HG02884 (cell line): ENCODE measurements at regions not wholly inside any gene's neighbourhood (a gene's known extent, or its start where the extent isn't known, plus 50 kb on each side); places are given as distances from the start of the nearest gene placed in this dataset.
"Not testable (repeated sequence)": the region's sequence is repeated elsewhere in the genome, so short reads cannot be mapped to it uniquely, and the experiment has no call there.

ENCODE experiments used
- ATAC-seq: cut with Tn5 transposase; IDR thresholded peaks from one replicate; pipeline ENCODE4 v1.9.1; 2021; ENCODE audit warnings: mild to moderate bottlenecking, moderate library complexity; ENCODE audit not compliant: unreplicated experiment

DNA sequence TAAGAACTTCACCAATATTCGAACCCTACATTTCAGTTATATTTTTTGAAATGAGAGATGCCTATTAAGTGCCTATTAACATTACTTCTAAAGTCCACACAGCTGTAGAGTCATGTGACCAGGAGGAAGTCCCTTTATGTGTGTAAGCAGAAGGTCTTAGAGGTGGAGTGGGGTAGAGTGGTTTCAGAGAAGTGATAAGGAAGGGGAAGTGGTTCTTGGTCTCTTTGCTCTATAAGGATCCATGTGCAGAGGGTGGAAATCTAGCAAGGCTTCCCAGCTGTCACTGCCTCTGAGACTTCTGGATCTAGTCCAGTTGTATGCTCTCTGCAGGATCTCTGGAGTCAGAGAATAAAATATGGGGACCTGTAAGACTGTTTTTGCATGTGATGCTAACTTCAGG, 673.9 kb downstream of the FLRT2 start:
- ATAC-seq, result no peak

DNA sequence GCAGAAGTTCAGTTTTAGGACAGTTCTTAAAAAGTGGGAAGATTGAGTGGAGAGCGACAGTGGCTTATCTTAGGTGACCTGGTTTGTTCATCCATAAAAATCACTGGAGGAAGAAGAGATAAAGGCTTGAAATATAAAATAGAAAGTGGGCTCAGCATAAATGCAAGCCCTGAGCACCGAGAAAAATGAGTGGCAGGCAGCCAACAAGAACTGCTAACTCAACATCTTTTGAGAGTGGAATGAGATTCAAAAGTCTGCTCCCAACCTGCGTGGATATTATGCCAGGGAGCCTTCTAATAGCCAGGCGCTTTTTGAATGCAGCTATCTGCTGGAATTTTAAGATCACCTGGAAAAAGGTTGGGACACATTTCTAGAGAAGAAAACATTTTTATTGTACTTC, 666.5 kb downstream of the FLRT2 start:
- no peak for ATAC-seq

DNA sequence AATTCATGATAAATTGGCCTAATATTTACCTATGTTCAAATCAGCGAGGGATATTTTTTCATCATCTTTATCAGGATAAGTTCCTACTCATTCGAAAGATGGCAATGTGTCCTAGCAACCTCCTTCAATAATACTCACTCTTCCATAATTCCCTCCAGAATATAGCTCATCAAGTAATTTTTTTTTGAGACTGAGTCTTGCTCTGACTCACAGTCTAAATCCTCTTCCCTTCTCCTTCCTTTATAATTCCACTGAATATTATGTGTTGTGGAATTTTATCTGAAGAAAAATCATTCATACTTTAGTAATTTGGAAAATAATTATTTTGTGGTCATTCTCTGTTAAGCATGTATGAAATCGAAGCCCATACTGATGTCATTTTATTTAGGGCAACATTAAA, 663.8 kb downstream of the FLRT2 start:
- ATAC-seq, result no peak

DNA sequence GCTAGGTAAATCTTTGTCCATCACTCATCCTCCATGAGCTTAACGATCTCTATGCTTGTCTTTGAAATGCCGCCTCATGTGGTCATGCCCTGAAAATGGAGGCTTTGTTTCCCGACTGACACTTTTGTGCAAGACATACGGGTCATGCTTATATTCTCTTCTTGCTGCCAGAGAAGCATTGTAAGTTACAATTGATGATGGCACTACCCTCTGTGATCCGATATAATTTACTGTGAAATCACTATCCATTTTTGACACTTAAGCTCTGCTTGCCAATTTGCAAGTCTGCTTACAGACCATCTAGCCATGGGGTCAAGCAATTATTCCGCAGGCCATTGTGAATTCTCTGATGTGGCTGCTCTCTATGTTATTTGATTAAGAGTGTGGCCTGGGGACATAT, 650.0 kb downstream of the FLRT2 start:
- no peak for ATAC-seq

DNA sequence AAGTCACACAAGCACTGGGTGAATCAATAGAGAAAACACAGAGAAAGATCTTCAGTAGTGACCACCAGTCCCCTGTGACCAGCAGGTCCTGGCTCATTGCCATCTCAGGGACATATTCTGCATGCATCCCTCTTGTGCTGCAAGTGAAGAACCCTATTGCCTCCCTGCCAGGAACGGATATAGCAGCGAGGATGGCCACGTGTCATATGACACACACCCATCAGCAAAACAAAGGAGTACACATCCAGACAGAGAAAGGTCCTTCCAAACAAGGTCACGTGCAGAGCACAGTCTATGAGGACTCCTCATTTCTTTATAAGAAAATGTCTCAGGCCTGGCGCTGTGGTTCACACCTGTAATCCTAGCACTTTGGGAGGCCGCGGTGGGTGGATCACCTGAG, 638.4 kb downstream of the FLRT2 start:
- ATAC-seq, result no peak

DNA sequence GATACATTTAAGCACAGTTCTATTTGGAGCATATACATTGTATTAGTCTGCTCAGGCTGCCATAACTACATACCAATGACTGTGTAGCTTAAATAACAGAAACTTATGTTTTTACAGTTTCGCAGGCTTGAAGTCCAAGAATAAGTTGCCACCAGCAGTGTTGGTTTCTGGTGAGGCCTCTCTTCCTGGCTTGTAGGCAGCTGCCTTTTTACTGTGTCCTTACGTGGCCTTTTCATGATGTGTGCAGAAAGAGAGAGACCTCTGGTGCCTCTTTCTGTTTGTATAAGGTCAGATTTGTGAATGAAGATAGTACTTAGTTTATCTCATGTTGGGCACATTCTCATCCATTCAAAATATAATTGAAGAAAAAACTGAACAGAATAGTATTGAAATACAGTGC, 636.6 kb downstream of the FLRT2 start:
- no peak for ATAC-seq

DNA sequence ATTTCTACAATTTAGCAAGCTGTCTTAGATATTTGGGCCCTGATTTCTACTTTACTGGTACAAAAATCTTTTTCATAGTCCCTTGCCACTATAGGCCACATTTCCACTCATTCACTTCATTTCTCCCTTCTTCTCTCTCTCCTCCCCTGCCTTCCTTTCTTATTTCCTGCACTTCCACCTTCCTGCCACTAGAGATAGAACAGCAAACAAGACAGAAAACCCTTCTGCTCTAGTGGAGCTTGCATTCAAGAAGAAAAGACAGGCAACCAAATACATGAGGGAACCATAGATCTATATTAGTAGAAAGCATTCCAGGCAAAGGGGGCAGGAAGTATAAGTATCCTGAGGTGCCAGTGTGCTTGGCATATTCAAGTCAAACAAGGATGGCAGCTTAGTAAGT, 623.5 kb downstream of the FLRT2 start:
- no peak for ATAC-seq

DNA sequence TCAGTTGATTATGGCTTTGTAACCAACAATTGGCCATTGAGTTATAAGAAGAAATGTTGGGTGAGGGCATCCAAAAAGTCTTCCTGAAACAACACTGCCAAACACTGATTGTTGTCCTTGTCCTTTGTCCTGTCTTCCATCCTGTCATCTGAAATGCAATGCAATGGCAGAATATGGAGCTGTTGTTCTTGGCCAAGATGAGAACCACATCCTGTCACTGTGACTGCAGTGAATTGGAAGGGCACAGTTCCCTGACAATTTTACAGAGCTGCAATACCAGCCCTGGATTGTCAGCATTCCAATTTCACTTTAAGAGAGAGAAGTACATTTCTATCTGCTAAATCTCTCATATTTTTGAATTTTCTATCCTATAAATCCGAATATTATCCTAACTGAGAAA, 613.3 kb downstream of the FLRT2 start:
- ATAC-seq, result no peak

DNA sequence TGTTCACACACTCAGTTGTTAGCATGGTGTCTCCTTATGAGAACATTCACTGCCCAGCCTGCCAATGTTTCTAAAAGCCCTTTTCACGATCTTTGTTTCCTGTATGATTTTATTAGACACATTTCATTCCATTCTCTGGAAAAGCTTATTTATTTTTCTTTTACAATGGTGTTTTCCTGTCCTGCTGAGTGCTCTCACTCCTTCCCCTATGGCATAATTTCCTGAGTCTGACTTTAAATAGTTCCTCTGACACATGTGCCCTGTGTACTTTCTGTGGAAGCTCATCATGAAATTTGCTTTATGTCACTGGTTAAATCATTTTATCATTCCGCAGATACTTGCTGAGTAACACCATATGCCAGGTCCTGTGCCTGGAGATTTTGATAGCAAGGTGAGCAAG, 612.0 kb downstream of the FLRT2 start:
- no peak for ATAC-seq

DNA sequence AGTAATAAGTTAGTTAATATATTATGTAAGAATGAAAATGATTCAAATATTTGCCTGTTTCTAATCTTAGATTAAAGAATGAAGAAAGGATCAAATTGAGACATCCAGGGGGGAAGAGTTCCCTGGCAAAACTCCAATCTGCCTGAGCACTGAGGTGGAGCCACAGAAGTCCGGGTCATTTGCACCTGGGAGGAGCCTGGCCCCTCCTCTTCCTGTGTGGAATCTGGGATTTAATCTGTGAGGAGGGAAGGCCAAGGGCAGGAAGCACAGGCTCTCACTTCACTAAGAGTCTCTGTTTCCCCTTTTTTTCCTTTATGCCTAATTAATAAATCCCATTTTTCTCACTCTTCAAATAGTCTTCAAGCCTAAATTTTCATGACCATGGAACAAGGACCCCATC, 599.5 kb downstream of the FLRT2 start:
- no peak for ATAC-seq

DNA sequence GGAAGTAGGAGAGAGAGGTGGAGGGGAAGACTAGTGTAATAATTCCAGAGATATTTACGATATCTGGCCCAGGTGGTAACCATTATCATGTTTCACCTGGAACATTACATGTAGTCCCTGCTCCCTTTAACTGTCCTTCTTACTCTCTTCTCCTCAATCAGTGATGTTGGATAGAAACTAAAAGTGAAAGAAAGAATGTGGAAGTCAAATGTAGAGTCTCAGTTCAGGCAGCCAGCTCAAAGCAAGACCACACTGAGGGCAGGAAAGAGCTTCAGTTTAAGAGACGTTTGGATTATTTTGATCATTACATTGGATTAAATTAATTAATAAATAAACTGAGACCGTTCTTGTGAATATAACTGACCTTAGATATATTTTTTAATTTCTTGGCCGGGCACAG, 594.4 kb downstream of the FLRT2 start:
- ATAC-seq, result no peak

DNA sequence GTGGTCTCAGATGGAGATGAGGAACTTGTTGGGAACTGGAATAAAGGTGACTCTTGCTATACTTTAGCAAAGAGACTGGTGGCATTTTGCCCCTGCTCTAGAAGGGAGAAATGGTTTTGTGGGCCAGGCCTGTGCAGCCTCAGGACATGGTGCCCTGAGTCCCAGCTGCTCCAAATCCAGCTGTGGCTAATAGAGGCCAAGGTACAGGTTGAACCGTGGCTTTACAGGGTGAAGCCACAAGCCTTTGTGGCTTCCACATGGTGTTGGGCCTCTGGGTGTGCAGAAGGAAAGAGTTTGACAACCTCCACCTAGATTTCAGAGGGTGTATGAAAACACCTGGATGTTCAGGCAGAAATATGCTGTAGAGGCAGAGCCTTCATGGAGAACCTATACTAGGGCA, 586.0 kb downstream of the FLRT2 start:
- no peak for ATAC-seq

DNA sequence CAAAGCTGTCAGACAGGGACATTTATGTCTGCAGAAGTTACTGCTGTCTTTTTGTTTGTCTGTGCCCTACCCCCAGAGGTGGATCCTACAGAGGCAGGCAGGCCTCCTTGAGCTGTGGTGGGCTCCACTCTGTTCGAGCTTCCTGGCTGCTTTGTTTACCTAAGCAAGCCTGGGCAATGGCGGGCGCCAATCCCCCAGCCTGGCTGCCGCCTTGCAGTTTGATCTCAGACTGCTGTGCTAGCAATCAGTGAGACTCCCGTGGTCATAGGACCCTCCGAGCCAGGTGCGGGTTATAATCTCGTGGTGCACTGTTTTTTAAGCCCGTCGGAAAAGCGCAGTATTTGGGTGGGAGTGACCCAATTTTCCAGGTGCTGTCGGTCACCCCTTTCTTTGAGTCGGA, 580.9 kb downstream of the FLRT2 start:
- ATAC-seq, result not testable (repeated sequence)

DNA sequence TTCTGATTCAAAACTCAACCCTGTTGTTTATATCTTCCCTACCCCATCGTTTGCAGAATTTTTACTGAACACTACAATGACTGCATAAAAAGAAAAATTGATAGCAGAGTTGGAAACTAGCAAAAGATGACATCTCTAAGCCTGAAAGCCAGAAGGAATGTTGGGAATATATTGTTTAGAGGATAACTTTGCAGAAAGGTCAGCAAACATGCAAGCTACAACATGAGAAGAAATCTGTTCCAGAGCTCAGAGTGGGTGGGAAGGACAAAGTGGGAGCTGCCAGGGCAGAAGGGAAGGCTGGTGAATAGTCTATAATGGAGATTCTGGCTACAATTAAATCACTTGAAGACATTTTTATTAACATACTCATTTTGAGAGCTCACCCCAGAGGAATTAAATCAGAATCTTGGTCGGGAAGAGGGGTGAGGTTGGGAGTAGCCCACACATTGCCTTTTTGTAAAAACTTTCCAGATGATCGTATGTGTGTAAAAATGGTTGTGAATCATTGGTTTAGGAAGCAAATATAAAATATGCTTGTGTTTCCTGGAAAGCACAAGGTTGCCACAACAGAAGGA, 574.8 kb downstream of the FLRT2 start:
- ATAC-seq, result no peak

DNA sequence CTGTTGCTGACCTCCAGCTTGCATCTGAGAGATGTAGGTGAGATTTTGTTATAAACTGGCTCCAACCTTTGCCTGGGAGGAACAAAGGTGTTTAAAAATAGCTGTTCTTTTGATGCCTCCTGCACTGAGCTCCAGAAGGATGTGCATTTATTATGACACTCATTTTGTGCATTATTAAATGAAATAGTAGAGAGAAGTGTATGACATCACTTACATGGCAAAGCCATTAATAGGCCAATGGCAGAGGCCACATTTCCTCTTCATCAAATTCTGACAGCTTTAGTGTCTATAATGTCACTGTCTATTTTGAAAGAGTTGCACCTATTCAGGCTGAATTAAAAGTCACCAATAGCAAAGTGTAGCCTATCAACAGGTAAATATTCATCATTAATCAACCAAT, 564.6 kb downstream of the FLRT2 start:
- no peak for ATAC-seq

DNA sequence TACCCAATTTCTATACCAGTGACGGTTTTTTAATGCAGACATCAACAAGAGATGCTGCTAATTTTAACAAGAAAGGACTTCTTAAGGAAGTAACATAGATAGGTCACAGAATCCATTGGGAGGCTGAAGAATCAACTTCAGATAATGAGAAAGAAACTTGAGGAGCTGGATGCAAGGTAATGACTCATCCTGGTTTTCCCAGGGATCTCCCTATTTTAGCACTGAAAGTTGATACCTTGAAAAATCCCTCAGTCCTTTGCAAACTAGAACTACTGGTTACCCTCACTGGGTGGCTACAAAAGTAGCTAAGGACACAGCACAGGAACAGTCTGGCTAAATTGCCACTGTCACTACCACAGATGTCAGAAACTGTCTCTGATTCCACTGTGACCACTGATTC, 561.9 kb downstream of the FLRT2 start:
- no peak for ATAC-seq

DNA sequence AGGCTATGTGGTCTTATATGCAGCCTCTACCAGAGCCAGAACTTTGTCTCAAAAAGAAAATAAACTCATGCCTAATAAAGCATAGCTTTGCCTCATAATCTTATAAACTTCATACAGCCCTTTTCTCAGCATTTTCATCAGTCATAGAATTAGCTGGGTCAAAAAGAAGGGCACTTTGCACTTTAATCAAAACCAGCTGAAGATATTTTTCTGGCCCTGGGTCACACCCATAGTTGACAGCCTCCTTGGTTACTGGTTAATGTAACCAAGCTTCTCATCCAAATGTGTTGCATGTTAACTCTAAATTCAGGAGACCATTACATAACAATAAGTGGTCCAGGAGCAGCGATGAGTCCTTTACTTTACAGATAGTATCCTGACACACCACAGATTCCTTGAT, 558.2 kb downstream of the FLRT2 start:
- no peak for ATAC-seq

DNA sequence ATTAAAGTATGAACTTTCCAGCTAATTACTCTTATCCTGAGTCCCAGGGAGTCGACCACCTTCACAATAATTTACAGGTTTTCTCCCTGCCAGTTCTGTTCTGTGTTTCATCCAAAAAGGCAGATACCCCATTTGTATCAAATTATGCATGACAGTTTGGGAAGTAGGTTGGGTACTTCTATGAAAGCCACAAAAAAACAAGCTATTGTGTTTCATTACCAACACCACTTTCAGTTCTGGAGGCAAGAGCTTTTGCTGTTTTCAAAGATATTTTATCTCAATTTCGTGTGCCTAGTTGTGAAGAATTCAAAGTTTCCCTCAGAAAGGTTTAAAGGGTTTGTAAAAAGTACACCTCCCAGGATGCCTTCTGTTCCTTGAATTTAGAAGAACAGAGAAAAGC, 557.4 kb downstream of the FLRT2 start:
- no peak for ATAC-seq

DNA sequence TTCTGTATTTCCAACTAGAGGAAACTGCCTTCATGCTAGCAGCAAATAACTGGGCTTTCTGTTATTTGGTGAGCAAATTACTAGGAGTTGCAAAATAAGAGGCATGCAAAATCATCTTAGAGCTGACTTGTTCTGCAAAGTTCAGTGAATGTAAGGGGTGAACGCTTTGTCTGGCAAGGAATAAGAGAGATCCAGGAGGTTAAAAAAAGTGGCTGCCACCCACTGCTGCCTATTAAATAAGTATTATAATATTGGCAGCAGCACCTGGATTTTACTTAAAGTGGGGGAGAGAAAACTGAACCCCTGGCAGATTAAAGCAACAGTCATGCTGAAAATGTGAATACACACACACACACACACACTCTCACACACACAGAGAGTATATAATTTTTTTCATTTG, 557.0 kb downstream of the FLRT2 start:
- no peak for ATAC-seq

DNA sequence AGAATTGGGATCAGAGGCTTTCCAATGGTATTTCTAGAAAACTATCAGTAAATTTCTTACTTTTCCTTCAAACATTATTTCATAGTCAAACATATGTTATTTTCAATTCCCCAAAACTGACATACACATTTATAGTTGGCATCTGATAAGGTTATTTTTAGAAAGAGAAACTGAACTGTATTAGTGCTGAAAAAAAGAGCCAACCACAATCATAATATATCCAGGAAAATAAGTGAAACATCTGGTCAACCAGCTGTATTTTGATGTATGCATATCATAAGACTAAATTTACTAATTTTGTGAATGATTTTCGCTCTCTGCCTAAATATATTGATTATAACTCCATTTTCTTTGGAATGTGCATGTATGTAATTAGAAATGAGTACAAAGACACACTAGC, 554.2 kb downstream of the FLRT2 start:
- no peak for ATAC-seq

DNA sequence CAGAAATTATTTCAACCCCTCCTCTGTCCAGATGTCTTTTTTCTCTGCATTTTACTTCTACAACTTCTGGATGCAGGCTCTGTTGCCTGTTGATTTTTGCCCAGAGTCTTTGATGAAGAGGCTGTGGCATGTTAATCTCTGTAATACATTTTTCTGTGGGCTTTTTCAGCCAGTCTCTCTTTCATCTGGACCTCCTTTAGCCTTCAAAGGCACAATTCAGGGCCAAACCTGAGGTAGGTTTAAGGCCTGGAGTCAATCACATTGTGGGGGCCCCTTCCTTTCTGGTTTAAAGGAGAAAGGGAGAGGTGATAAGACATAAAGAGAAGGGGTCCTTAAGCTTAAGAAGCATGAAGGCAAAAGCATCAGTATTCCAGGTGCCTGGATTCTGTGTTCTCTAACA, 553.7 kb downstream of the FLRT2 start:
- ATAC-seq, result no peak

DNA sequence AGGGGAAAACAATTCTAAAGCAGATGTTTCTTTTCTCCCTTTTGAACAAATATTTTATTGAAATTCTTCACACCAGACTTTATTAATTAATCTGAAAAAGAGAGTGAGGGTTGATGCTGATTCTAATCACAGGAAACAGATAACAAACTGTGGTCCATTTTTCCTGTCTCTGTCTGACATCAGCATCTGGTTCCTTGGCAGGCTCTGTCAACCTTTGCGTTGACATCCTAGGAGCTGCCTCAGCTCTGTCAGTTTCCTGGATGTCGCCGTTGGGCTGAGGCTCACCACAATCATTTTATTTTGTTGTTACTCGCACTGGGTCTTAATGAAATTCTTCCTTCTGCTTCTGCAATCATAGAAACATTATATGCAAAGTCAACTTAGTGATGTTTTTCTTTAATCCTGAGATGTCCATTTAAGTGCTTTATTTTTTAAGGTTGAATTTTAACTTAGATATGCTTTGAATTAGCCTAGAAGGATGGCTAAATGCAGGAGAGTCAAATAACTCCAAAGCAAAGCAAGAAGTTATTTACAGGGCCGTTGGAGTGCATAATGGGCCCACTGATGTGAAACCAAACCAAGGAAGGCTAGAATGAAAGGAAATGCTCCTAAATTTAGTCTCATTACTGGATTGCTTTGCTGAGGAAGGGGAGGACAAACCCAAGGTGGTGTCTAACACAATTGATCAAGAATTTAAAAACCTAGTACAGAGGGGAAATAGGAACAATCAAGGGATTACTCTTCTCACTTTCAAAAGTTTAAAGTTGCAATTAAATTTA, 542.4 kb downstream of the FLRT2 start:
- ATAC-seq, result no peak

DNA sequence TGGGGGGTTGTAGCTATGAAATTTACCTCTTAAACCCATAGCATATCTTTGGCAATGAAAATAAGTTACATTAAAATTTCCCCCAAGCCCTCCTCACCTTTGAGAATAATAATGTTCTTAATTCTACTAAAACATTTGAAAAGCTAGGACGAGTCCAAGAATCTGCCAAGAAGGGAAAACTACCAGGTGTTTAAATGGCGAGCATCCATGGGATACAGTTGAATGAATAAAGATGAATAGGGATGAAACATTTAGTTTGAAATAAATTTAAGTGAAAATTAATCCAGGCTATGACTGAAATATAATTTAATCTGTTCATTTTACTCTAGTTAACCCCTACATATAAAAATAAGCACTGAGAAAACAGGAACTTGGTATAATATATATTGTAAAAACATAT, 536.7 kb downstream of the FLRT2 start:
- no peak for ATAC-seq
